Left hindlimb (tissue), 1 donor: ENCODE measurements at regions not wholly inside any gene's neighbourhood (a gene's known extent, or its start where the extent isn't known, plus 50 kb on each side); places are given as distances from the start of the nearest gene placed in this dataset.
"Not testable (repeated sequence)": the region's sequence is repeated elsewhere in the genome, so short reads cannot be mapped to it uniquely, and the experiment has no call there.

Source experiments
- DNase-seq: peaks from one replicate; pipeline ENCODE4 v3.0.0-alpha.2; 2018

DNA sequence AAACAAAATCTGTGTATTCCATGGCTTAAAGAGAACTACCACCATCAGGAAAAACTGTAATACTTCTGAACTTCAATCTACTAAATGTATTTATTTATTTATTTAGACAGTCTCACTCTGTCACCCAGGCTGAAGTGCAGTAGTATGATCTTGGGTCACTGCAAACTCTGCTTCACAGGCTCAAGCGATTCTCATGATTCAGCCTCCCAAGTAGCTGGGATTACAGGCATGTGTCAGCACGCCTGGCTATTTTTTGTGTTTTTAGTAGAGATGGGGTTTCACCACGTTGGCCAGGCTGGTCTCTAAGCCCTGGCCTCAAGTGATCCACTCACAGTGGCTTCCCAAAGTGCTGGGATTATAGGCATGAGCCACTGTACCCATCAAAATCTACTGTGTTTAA, 202.3 kb upstream of the POU1F1 start:
- no peak for DNase-seq

DNA sequence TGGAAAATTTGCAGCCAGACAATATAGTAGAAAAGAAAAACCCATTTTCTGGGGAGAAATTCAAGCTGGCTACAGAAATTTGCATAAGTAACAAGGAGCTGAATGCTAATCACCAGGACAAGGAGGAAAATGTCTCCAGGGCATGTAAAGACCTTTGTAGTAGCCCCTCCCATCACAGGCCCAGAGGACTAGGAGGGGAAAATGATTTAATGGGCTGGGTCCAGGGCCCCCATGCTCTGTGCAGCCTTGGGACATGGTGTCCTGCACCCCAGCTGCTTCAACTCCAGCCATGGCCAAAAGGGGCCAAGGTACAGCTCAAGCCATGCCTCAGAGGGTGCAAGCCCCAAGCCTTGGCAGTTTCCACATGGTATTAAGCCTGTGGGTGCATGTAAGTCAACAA, 197.6 kb upstream of the POU1F1 start:
- DNase-seq = no peak

DNA sequence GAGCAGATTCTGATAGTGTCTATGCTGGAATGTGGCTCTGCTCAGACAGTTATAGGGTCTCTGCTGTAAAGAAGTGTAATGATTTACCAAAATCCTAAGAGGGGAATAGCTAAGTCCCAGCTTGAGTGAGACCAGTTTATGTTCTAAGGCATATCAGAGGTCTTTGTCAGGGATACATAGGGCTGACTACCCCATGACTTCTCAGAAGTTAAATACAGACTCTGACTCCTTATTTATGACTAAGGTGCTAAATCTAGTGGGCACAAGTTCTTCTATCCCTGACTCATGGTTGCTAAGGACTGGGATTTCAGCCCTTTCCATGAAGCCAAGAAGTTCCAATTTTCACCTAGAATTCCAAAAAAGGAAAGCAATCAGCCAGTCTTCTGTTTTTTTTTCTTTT, 192.6 kb upstream of the POU1F1 start:
- DNase-seq = no peak

DNA sequence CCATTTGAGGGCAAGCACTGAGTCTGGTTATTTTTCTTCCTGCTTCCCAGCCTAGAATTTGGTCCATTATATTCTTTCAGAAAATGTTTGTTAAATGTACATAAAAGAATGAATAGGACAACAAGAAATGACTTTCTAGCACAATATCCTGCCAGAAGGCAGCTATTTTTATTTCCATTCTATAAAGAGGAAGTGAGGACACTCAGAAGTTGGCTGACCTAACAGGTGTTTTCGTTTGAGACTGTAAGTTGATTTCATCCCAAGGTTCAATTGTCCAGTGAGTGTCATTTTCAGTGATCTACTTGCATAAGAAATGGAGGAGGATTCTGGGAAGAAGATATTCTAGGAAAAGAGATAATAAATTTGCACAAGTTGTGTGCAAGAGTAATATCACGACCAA, 191.9 kb upstream of the POU1F1 start:
- DNase-seq = no peak

DNA sequence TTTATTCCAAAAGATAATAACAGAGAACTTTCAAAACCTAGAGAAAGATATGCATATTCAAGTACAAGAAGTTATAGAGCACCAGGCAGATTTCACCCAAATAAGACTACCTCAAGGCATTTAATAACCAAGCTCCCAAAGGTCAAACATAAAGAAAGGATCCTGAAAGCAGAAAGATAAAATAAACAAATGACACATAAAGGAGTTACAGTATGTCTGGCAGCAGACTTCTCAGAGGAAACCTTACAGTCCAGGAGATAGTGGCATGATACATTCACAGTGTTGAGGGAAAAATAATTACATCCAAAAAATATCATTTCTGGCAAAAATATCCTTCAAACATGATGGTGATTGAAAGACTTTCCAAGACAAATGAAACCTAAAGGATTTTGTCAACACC, 185.8 kb upstream of the POU1F1 start:
- no peak for DNase-seq

DNA sequence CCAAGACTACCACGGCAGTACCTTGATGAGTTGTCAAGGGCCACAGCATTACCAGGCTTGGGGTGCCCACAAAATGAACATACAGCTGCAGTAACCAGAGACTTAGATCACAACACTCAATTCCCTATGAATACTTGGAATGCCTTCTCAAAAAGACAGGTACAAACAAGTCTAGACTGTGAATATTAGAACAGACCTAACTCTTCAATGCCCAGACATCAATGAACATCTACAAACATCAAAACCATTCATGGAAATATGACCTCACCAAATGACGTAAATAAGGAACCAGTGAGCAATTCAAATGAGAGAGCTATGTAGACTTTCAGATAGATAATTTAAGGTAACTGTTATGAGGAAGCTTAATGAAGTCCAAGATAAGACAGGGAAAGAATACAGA, 185.1 kb upstream of the POU1F1 start:
- no peak for DNase-seq

DNA sequence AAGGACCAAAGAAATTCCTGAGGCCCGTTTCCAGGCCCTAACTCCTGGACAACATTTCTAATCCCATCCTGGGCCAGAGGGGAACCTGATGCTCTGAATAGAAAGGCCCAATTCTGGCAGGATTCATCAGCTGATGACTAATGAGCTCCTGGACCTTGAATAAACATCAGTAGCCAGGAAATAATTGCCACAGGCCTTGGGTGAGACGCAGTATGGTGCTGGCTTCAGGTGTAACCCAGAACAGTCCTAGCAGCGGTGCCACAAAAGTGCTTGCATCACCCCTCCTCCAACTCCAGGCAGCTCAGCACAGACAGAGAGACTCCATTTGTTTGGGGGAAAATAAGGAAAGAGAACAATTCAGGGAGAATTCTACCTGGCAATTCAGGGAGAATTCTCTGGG, 184.7 kb upstream of the POU1F1 start:
- no peak for DNase-seq

DNA sequence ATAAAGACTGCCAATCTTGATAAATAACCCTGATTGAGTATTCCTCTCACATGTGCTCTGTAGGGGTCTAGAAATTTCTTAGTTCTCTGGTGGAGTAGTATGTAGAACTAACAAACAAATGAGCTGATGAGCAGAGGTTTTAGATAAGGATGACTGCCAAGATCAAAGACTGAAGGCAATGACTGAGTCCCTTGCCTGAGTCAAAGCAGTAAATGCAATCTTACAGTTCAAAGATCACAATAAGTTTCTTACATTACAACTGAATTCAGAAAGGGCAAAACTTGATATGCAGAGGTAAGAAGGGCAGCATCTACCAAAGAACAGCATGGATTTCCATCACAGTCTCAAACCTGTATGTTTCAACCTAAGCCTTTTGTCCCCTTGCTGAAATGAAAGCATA, 172.2 kb upstream of the POU1F1 start:
- DNase-seq = no peak

DNA sequence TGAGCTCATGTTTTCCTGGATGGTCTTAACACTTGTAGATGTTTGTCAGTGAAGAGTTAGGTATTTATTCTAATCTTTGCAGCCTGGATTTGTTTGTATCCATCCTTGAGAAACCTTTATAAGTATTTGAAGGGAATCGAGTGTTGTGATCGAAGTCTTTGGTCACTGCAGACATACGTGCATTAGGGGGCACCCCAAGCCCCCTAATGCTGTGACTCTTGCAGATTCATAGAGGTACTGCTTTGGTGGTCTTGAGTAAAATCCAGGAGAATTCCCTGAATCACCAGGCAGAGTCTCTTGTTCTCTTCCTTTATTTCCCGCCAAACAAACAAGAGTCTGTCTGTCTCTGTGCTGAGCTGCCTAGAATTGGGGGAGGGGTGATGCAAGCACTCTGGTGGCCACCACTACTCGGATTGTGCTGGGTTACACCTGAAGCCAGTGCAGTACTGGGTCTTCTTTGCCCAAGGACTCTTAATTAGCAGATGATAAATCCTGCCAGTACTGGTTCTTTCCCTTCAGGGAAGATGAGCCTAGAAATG, 170.5 kb upstream of the POU1F1 start:
- no peak for DNase-seq

DNA sequence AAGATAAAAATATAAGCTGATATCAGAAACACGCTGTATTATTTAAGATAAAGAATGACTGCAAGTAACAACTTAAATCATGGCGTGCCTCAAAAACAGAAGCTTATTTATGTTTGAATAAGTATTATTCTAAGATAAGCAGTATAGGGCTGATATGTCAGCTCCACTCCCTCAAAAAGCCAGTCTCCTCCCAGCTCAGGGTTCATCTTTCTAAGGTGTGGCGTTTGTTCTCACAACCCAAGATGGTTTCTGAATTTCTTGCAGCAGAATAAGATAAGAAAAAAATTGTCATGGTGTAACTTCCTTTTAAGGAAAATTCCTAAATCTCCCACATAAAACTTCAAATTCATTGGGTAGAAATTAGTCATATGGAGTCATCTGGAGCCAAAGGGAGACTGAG, 166.1 kb upstream of the POU1F1 start:
- no peak for DNase-seq

DNA sequence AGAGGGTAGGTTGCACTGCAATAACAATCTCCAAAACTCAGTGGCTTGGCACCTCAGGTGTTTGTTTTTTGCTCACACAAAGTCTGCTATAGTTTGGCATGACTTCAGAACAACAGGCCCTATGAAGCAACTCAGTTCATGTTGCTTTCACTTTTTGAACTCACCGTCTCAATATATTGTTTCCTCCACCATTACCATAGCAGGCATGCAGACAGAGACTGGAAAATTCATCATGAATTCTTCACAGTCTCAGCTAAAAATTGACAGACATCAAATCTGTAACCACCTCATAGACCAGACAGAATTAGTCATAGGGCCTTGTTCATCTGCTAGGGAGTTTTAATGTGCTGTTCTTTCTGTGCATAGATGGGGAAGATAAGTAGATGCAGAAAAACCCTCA, 161.4 kb upstream of the POU1F1 start:
- DNase-seq = no peak

DNA sequence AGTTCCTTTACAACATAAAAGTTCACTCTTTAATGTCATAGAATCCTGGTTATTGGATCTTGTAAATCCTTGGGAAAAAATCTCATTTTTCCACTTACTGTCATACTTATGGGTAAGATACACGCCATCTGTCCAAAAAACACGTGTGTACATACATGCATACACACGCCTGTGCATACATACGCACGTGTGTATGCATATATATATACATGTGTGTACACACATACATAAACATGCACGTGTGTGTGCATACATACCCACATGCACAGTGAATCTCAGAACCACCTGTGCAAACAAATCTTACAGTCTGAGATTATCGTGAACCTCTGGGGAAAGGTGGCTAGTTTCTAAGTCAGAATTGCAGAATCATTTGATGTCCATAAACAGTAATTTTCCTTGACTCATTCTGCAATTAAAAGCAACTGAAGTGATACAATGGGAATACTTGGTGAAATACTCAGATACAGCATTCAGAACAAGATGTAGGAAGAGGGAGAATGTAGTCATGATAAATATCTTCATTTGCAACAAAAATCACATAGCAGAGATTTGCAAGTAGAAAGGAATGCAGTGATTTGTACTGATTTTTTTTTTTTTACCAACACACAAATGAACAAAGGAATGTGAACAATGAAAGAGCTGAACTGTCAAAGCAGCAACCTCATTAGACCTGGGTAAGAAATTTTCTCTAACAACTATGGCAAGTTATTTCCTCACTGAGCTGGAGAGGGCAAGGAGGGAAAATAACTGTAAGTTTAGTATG, 160.6 kb upstream of the POU1F1 start:
- no peak for DNase-seq

DNA sequence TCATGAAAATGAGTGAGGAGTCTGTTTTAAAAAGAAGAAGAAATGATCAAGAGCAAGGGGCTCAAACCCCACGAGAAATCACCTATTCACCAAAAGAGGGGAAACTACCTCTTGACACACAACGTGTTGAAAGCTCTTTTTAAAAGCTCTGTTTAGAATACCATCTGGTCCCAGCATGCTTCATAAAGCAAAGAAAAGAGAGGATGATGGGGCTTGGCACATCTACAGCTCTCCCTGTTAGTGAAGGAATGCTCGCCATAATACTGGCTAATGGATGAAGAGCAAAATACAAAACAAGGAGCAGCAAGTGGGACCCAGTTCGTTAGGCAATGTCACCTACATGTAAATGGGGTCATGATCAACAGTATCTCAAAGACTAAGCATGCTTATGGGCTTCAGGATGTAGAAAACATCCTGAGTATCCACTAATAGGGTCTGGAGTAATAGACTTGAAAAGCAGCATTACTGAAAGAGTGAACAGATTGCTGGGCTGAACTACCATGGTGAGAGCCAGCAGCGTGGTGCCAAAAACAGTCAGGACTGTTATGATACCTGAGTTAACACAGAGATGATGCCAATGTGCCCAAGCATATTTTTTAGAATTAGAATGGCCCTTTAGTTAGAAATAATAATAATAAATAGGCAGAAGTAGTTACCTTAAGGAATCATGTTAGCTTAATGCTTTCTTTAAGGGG, 159.7 kb upstream of the POU1F1 start:
- DNase-seq = no peak

DNA sequence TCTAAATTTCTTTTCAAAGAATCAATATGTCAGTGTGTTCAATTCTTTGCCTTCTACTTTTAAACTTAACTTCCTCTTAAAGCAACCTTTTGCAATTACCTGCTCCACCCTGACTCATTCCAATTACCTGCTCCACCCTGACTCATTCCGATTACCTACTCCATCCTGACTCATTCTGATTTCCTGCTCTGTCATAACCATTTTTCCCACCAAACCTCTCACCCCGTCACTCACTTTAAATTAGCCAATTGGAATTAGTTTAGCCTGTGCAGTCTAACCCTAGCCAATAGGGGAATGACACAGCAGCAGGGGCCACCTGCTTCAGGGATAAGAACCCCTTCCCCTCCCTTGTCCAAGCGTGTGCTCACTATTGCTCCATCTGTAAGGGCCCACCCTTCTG, 157.1 kb upstream of the POU1F1 start:
- not testable (repeated sequence) for DNase-seq

DNA sequence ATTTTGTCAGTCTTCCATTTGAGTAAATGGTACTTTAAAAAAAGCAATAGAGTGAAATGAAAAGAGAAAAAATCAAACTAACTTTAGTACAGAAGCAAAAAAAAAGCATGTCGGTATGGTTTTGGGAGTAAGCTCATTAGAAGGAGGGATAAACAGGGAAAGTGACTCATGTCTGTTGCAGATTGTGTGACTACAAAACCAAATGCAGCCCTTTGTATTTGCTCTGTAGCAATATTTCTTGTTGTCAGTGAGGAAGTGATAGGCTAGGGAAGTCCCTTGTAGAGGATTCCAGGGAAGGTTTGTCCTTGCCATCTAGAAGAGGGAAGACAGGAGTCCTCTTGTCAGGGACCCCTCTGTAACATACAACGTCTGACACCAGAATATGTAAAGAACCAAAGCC, 150.5 kb upstream of the POU1F1 start:
- DNase-seq = no peak

DNA sequence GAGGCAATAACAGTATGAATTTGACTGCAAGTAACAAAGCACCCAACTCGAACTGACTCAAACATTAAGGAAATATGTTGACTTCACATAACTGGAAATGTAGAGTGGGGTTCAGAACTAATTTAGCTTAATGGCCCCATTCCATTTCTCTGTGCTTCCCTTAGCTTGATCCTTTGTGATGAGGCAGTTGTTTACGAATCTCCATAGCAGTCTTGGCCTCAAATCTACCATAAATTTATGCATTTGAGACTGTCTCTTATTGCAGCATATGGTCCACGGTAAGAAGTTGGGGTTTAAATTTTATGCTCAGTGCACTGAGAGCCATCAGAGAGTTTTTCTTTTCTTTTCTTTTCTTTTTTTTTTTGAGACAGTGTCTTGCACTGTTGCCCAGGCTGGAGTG, 148.7 kb upstream of the POU1F1 start:
- DNase-seq = no peak

DNA sequence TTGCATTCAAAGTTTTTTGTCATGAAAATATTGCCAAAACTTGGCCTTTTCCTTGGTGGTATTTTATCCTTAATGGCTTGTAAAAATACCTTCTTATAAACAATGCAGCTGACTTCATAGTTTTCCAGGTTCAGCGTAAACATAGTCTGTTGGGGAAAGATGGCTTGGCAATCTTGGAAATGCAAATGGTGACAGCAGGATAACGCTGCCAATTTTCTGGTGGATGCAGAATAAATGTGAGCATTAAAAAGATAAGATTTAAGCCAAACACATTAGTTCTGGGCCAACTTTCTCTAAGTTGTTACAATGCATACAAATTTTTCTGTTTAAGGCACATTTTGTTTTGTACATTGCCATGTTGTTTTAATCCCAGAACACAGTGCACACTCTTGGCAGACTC, 147.0 kb upstream of the POU1F1 start:
- DNase-seq = no peak

DNA sequence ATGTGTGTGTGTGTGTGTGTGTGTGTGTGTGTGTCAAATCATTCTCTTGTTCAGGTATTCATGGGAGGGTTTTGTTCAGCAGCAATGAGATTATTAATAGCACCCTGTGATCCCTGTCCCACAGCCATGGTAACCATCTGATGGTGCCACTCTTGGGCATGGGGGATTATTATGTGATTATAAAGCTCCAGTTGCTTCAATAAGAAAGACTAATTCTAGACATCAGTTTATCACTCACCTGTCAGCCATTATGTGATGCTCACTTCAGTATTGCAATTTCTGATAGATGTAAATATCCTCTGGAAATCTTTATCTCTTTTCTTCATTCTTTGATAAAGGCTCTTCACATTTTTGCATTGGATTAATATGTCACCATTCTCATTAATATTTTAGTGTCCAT, 145.9 kb upstream of the POU1F1 start:
- no peak for DNase-seq

DNA sequence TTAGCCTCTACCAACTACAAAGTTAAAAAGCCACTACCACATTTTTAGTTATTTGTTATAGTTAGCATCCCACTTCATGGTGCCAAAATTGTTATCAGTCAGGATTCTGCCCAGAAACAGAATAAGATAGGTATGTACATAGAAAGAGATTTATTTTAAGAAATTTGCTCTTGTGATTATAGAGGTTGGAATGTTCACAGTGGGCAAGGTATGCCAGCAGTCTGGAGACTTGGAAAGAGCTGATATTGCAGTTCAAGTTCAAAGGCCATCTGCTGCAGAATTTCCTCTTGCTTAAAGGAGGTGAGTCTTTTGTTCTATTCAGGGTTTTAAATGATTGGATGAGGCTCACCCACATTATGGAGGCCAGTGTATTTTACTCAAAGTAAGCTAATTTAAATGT, 143.8 kb upstream of the POU1F1 start:
- no peak for DNase-seq

DNA sequence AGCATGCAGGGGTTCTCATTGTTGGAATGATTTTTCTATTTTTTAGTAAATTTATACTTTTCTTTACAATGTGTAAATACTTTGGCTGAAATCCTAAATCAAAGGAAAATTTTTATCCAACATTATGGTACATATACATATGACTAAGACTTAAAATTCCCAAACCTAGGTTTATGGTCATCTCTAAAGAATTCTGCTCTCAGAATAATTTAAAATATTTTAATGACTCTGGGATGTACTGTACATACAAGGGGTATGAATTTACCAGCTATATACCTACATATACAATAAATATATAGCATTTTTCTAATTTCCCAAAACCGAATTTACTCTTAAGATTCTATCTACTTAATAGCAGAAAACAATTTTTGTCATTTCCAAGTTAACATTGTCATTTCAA, 137.9 kb upstream of the POU1F1 start:
- no peak for DNase-seq

DNA sequence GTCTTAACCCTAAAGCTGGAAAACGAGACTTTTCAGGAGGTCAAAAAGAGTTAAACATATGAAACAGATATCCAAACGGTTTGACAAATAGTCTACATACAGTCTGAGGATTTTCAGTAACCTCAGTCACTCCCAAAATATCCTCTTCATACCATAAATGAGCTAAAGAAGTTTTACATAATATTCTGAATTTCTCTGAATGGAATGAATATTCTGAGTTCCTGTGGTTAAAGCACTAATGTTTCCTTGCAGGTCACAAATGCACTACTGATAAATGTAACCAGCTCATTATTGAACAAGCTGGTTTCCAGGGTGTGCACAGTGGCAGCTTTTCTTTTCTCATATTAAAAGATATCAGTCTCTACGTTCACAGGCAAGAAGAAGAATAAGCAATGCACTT, 137.4 kb upstream of the POU1F1 start:
- DNase-seq = no peak

DNA sequence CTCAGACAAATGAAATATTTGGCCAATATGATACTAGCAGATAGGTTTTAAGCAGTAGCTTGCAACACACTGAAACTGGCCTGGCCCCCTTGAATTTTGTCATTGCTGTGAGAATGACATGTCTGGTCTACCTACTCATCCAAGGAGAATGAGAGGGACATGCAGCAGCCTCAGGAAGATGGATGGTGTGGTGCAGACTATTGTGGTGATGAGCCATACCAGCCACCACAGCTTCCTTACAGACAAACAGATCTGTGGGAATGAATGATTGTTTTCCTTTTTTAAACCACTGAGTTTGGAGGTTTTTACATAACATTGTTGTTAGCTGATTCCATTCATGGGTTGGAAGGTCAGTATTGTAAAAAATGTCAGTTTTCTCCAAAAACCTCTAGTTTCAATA, 133.7 kb upstream of the POU1F1 start:
- DNase-seq = no peak

DNA sequence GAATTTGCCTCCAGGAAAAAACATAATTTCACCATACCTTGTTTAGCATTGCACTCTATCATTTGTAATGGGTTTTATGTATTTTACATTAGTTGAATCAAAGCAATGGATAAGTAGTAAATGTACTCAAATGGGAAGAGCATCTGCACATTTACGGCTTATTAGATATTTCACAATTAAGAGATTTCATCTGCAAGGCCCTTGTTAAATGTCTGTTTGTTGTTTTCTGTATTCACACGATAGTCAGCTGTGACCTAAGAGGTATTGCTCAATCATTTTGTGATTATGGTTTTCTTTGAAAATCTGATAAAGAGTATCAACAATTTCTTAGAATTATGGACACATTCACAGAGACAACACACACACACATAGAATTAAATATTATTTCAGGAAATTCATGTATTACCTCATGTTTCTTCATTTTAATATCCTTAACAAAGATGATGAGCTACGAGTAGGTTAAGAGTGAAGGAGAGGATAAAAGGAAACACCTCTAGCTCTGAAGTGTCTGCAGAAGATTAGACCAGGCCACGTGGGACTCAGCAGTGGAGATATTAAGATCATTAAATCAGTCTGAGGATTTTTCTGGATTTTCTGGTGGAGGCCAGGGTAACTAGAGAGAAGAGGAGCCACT, 121.9 kb upstream of the POU1F1 start:
- DNase-seq = no peak

DNA sequence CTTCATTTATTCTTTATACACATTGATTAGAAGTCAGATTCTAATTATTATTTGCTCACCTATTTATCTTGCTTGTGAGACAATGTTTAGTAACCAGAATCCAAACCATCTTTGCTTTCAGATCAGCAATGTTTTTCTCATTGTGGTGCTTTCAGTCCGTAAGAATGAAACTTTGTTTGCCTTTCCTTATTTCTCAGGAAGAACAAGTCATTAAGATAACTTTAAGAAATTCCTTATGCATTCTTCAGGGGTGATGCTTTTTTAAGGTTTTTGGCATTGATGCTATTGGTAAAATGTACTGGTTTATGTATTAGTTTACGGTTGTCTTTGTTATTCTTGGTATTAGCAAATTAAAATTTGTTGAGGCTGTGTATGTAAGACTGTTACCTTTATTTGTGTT, 120.8 kb upstream of the POU1F1 start:
- no peak for DNase-seq
